T-cell (primary cell): ENCODE measurements at regions not wholly inside any gene's neighbourhood (a gene's known extent, or its start where the extent isn't known, plus 50 kb on each side); places are given as distances from the start of the nearest gene placed in this dataset.

Experiments used
- ATAC-seq, 4 experiments: fragments of 200-7000 bp in 3 of 4; fragments of 150-1000 bp in 1 of 4; cut with Tn5 transposase; replicated peaks in 1 of 4; 1 replicate in 3 of 4; 2 replicates in 1 of 4; pipeline ENCODE4 v1.10.0; 2021; ENCODE audit warnings: moderate library complexity in 3 of 4, mild to moderate bottlenecking in 2 of 4, moderate number of reproducible peaks in 1 of 4
- CTCF ChIA-PET, 2 donors: fragments of 300-600 bp; sonication (Branson Sonifier 250); formaldehyde crosslinking; loops; one replicate each; lab custom pipeline; 2022; ENCODE audit warnings: antibody characterized with exemption in 2 of 2; lab: Charles Lee
- POLR2A ChIA-PET, 2 donors: fragments of 300-600 bp; sonication (Branson Sonifier 250); formaldehyde crosslinking; loops; one replicate each; lab custom pipeline; 2022; ENCODE audit warnings: antibody characterized with exemption in 2 of 2; lab: Charles Lee
- DNase-seq, 35 experiments: peaks; one replicate each; pipeline versions ENCODE4 v3.0.0 to v3.0.0-alpha.2; 2013 to 2023
- H3K27ac ChIP-seq: one replicate; pipeline ENCODE4 v1.5.1; 2013; ENCODE audit warnings: low read length
- H3K27me3 ChIP-seq, 2 experiments: replicated peaks in 1 of 2; 1 replicate in 1 of 2; 2 replicates in 1 of 2; pipeline versions ENCODE4 v1.6.1 to v1.7.0; 2013; ENCODE audit warnings: low read length in 1 of 2, mixed read lengths in 1 of 2; ENCODE audit not compliant: control insufficient read depth in 2 of 2, insufficient read depth in 2 of 2; ENCODE audit errors: extremely low read depth in 1 of 2
- H3K36me3 ChIP-seq, 2 donors: 1 replicate in 1 of 2; 2 replicates in 1 of 2; pipeline versions ENCODE4 v1.6.1 to v1.7.0; 2013; ENCODE audit warnings: low read length in 1 of 2; ENCODE audit not compliant: control insufficient read depth in 2 of 2, insufficient read depth in 1 of 2; ENCODE audit errors: extremely low read depth in 1 of 2
- H3K4me1 ChIP-seq, 2 experiments: 1 replicate in 1 of 2; 2 replicates in 1 of 2; pipeline versions ENCODE4 v1.6.1 to v1.7.0; 2013; ENCODE audit warnings: low read length in 2 of 2, mixed read lengths in 1 of 2; ENCODE audit not compliant: insufficient read depth in 2 of 2, control insufficient read depth in 1 of 2; ENCODE audit errors: extremely low read depth in 1 of 2
- H3K4me3 ChIP-seq, 2 donors: 1 replicate in 1 of 2; 2 replicates in 1 of 2; pipeline versions ENCODE4 v1.5.1 to v1.7.0; 2013; ENCODE audit warnings: mild to moderate bottlenecking in 2 of 2, low read length in 1 of 2, moderate library complexity in 1 of 2; ENCODE audit not compliant: control insufficient read depth in 1 of 2; ENCODE audit errors: extremely low read depth in 1 of 2
- H3K9me3 ChIP-seq: 2 replicates; pipeline ENCODE4 v1.7.0; 2013
- H3K27ac Mint-ChIP-seq, 2 donors: one replicate each; pipeline ENCODE4 v1.8.0; 2020 to 2021; ENCODE audit warnings: mild to moderate bottlenecking in 2 of 2, mixed read lengths in 2 of 2
- H3K27me3 Mint-ChIP-seq, 2 donors: one replicate each; pipeline ENCODE4 v1.8.0; 2021 to 2022; ENCODE audit warnings: mixed read lengths in 2 of 2
- H3K36me3 Mint-ChIP-seq: one replicate; pipeline ENCODE4 v1.8.0; 2021; ENCODE audit warnings: mixed read lengths
- H3K4me1 Mint-ChIP-seq, 3 donors: one replicate each; pipeline ENCODE4 v1.8.0; 2020 to 2022; ENCODE audit warnings: mixed read lengths in 3 of 3, mild to moderate bottlenecking in 1 of 3
- H3K4me3 Mint-ChIP-seq, 3 donors: one replicate each; pipeline ENCODE4 v1.8.0; 2020 to 2022; ENCODE audit warnings: mild to moderate bottlenecking in 3 of 3, mixed read lengths in 3 of 3, moderate library complexity in 3 of 3
- H3K9me3 Mint-ChIP-seq, 3 donors: one replicate each; pipeline ENCODE4 v1.8.0; 2020 to 2022; ENCODE audit warnings: mixed read lengths in 3 of 3
- WGBS: methylation state at CpG from one replicate; pipeline ENCODE4 v1.1.5; 2013; ENCODE audit warnings: missing lambda C conversion rate; ENCODE audit not compliant: insufficient coverage; 5-methylcytosine and 5-hydroxymethylcytosine counted together

- Mint-ChIP-seq H3K4me1 (no peaks in the 10 kb centered on the region), H3K4me3 (no peak overlapping the region), H3K27ac (no peak overlapping the region), H3K36me3 (no peaks in the 10 kb centered on the region), H3K9me3 (peaks cover 0 to 3% (median 0%) of the 10 kb centered on the region in 3 donors), H3K27me3 (no peaks in the 10 kb centered on the region)
- Histone ChIP-seq H3K27me3 (no peaks in the 10 kb centered on the region), H3K4me1 (no peaks in the 10 kb centered on the region), H3K27ac (no peak overlapping the region), H3K9me3 (no peaks in the 10 kb centered on the region), H3K4me3 (no peak overlapping the region), H3K36me3 (no peaks in the 10 kb centered on the region)
- ATAC-seq: no peak
- WGBS: 88% methylated on average over 4 of the region's 4 CpGs
- ChIA-PET POLR2A (no interaction called here), CTCF (no interaction called here)
- DNase-seq: no peak
Measured at GRCh38 chr5:4987431-4987830, 152.7 kb upstream of the ADAMTS16 start.

- no peaks in the 10 kb centered on the region for H3K36me3 ChIP-seq
- no peak for DNase-seq
- no peak for ATAC-seq
- H3K9me3 ChIP-seq: no peaks in the 10 kb centered on the region
- Mint-ChIP-seq H3K27me3 (no peaks in the 10 kb centered on the region), H3K36me3 (no peaks in the 10 kb centered on the region), H3K27ac (no peak overlapping the region), H3K4me1 (no peaks in the 10 kb centered on the region), H3K4me3 (no peak overlapping the region), H3K9me3 (peaks cover 0 to 3% (median 3%) of the 10 kb centered on the region in 3 donors)
- WGBS: no CpG with 5 or more reads among the region's 1 CpG
- ChIA-PET POLR2A (no interaction called here), CTCF (no interaction called here)
- no peaks in the 10 kb centered on the region for H3K27me3 ChIP-seq
- no peaks in the 10 kb centered on the region for H3K4me1 ChIP-seq
- no peak overlapping the region for H3K27ac ChIP-seq
- H3K4me3 ChIP-seq: no peak overlapping the region
Measured at GRCh38 chr5:4989118-4989517, 151.0 kb upstream of the ADAMTS16 start.

- Mint-ChIP-seq H3K9me3 (peaks cover 0 to 3% (median 0%) of the 10 kb centered on the region in 3 donors), H3K27ac (no peak overlapping the region), H3K4me1 (no peaks in the 10 kb centered on the region), H3K36me3 (no peaks in the 10 kb centered on the region), H3K27me3 (no peaks in the 10 kb centered on the region), H3K4me3 (no peak overlapping the region)
- ATAC-seq (no peak), DNase-seq (no peak)
- H3K4me3 ChIP-seq: no peak overlapping the region
- no peaks in the 10 kb centered on the region for H3K4me1 ChIP-seq
- CTCF ChIA-PET: no interaction called here
- H3K27ac ChIP-seq: no peak overlapping the region
- no peaks in the 10 kb centered on the region for H3K36me3 ChIP-seq
- POLR2A ChIA-PET: no interaction called here
- 60% methylated on average over 3 of the region's 5 CpGs for WGBS
- no peaks in the 10 kb centered on the region for H3K27me3 ChIP-seq
- no peaks in the 10 kb centered on the region for H3K9me3 ChIP-seq
Measured at GRCh38 chr5:4990017-4990416, 150.1 kb upstream of the ADAMTS16 start.

- no peaks in the 10 kb centered on the region for H3K27me3 ChIP-seq
- no peaks in the 10 kb centered on the region for H3K9me3 ChIP-seq
- ATAC-seq (no peak), DNase-seq (no peak)
- Mint-ChIP-seq H3K9me3 (peaks cover 0 to 3% (median 0%) of the 10 kb centered on the region in 3 donors), H3K36me3 (no peaks in the 10 kb centered on the region), H3K4me1 (no peaks in the 10 kb centered on the region), H3K4me3 (no peak overlapping the region), H3K27me3 (no peaks in the 10 kb centered on the region), H3K27ac (no peak overlapping the region)
- H3K36me3 ChIP-seq: no peaks in the 10 kb centered on the region
- H3K4me1 ChIP-seq: no peaks in the 10 kb centered on the region
- no peak overlapping the region for H3K4me3 ChIP-seq
- ChIA-PET CTCF (no interaction called here), POLR2A (no interaction called here)
- 60% methylated on average over 1 of the region's 4 CpGs for WGBS
- H3K27ac ChIP-seq: no peak overlapping the region
Measured at GRCh38 chr5:4990462-4990861, 149.7 kb upstream of the ADAMTS16 start.

- no peak overlapping the region for H3K27ac ChIP-seq
- no peaks in the 10 kb centered on the region for H3K36me3 Mint-ChIP-seq
- H3K9me3 Mint-ChIP-seq: peaks cover 0 to 3% (median 0%) of the 10 kb centered on the region in 3 donors
- ChIA-PET CTCF (no interaction called here), POLR2A (no interaction called here)
- H3K27me3 ChIP-seq: no peaks in the 10 kb centered on the region
- no CpG with 5 or more reads among the region's 1 CpG for WGBS
- no peak for DNase-seq
- H3K36me3 ChIP-seq: no peaks in the 10 kb centered on the region
- no peak overlapping the region for H3K4me3 ChIP-seq
- ATAC-seq: no peak
- no peak overlapping the region for H3K27ac Mint-ChIP-seq
- H3K4me1 ChIP-seq: no peaks in the 10 kb centered on the region
- H3K9me3 ChIP-seq: no peaks in the 10 kb centered on the region
- no peaks in the 10 kb centered on the region for H3K27me3 Mint-ChIP-seq
- H3K4me3 Mint-ChIP-seq: no peak overlapping the region
- H3K4me1 Mint-ChIP-seq: no peaks in the 10 kb centered on the region
Measured at GRCh38 chr5:4991925-4992324, 148.2 kb upstream of the ADAMTS16 start.

GRCh38 chr5:4995014-4995413 lies 145.1 kb upstream of the ADAMTS16 start:
- no peaks in the 10 kb centered on the region for H3K36me3 ChIP-seq
- ATAC-seq (no peak), DNase-seq (no peak)
- no peak overlapping the region for H3K27ac ChIP-seq
- no peaks in the 10 kb centered on the region for H3K4me1 ChIP-seq
- no CpG with 5 or more reads among the region's 4 CpGs for WGBS
- CTCF ChIA-PET: no interaction called here
- Mint-ChIP-seq H3K4me1 (no peaks in the 10 kb centered on the region), H3K4me3 (no peak overlapping the region), H3K9me3 (peaks cover 0 to 3% (median 0%) of the 10 kb centered on the region in 3 donors), H3K36me3 (no peaks in the 10 kb centered on the region), H3K27me3 (no peaks in the 10 kb centered on the region), H3K27ac (no peak overlapping the region)
- H3K4me3 ChIP-seq: no peak overlapping the region
- H3K9me3 ChIP-seq: peaks cover 2% of the 10 kb centered on the region
- POLR2A ChIA-PET: no interaction called here
- no peaks in the 10 kb centered on the region for H3K27me3 ChIP-seq

- Histone ChIP-seq H3K36me3 (no peaks in the 10 kb centered on the region), H3K27me3 (no peaks in the 10 kb centered on the region), H3K4me1 (no peaks in the 10 kb centered on the region), H3K9me3 (no peaks in the 10 kb centered on the region), H3K27ac (no peak overlapping the region), H3K4me3 (no peak overlapping the region)
- DNase-seq (no peak), ATAC-seq (no peak)
- ChIA-PET CTCF (no interaction called here), POLR2A (no interaction called here)
- peaks cover 2 to 14% (median 12%) of the 10 kb centered on the region in 3 donors for H3K9me3 Mint-ChIP-seq
- H3K27ac Mint-ChIP-seq: no peak overlapping the region
- no peaks in the 10 kb centered on the region for H3K36me3 Mint-ChIP-seq
- H3K4me3 Mint-ChIP-seq: no peak overlapping the region
- H3K4me1 Mint-ChIP-seq: no peaks in the 10 kb centered on the region
- H3K27me3 Mint-ChIP-seq: no peaks in the 10 kb centered on the region
- WGBS: 95% methylated on average over 2 of the region's 3 CpGs
Measured at GRCh38 chr5:5005353-5005752, 134.8 kb upstream of the ADAMTS16 start.
